ENCODE measurements at regions not wholly inside any gene's neighbourhood (a gene's known extent, or its start where the extent isn't known, plus 50 kb on each side); places are given as distances from the start of the nearest gene placed in this dataset.
A peak's percentile ranks its signal among the peaks of the same experiment; 100 is the strongest.

GRCh38 chr10:42997151-42997848 is 79.6 kb upstream of the RET start:
- Histone ChIP-seq H3T11ph (ENCODE audit: low read length) (no peak overlapping the region), H4K5ac (ENCODE audit: insufficient read length, low read depth, low read length) (no peak overlapping the region), H3K14ac (ENCODE audit: insufficient read depth, low read length) (no peak overlapping the region), H4K20me1 (ENCODE audit: control insufficient read depth, insufficient read depth, insufficient read length) (no peaks in the 10 kb centered on the region), H3K79me2 (ENCODE audit: insufficient read depth, low read length) (no peaks in the 10 kb centered on the region), H3K56ac (ENCODE audit: insufficient read length, low read depth, low read length) (no peak overlapping the region), H4K8ac (replicated peaks; ENCODE audit: insufficient read length, low read depth, low read length) (no peak overlapping the region), H3K4ac (ENCODE audit: low read depth, low read length) (no peak overlapping the region), H2BK12ac (ENCODE audit: insufficient read length, low read depth, low read length) (no peak overlapping the region), H2BK15ac (ENCODE audit: low read depth, low read length) (no peak overlapping the region), H2BK20ac (ENCODE audit: low read depth, low read length, poor library complexity, severe bottlenecking) (no peak overlapping the region), H2AK5ac (ENCODE audit: insufficient read length, low read length) (no peak overlapping the region), H3K4me2 (ENCODE audit: insufficient read depth, insufficient read length, low read length) (no peak overlapping the region), H2AFZ (ENCODE audit: low read length) (no peak overlapping the region), H2BK120ac (ENCODE audit: low read depth, low read length, poor library complexity, severe bottlenecking) (no peak overlapping the region), H3K23ac (ENCODE audit: insufficient read length, low read depth, low read length) (no peak overlapping the region), H2BK5ac (ENCODE audit: insufficient read length, low read length) (no peak overlapping the region), H3K18ac (ENCODE audit: insufficient read length, low read depth, low read length) (no peak overlapping the region), H3K27ac (ENCODE audit: insufficient read length, low read depth, low read length) (no peak overlapping the region), H3K9me3 (ENCODE audit: control insufficient read depth, low read depth, low read length) (no peaks in the 10 kb centered on the region), H3K23me2 (ENCODE audit: insufficient read length, low read depth, low read length, poor library complexity, severe bottlenecking) (no peaks in the 10 kb centered on the region), H4K91ac (ENCODE audit: insufficient read length, low read depth, low read length) (no peak overlapping the region), H3K27me3 (ENCODE audit: insufficient read depth, low read length) (no peaks in the 10 kb centered on the region), H3K79me1 (ENCODE audit: insufficient read depth, low read depth, low read length, poor library complexity, severe bottlenecking) (no peaks in the 10 kb centered on the region), H3K4me1 (ENCODE audit: insufficient read depth, low read length) (no peaks in the 10 kb centered on the region), H3K9ac (ENCODE audit: extremely low read depth, insufficient read length, low read length) (no peak overlapping the region)
- Mint-ChIP-seq H3K36me3 (ENCODE audit: insufficient read depth in 1 of 3, low read depth in 3 of 3) (no peaks in the 10 kb centered on the region), H3K27me3 (ENCODE audit: low read depth) (no peaks in the 10 kb centered on the region; the same call in none of the 2 replicates), H3K9me3 (no peaks in the 10 kb centered on the region; a peak in 1 of 5 replicates), H3K4me3 (no peak overlapping the region), H3K4me1 (no peaks in the 10 kb centered on the region), H3K27ac (no peak overlapping the region)
- TF ChIP-seq CTCF (conservative IDR thresholded peaks at IDR 0.05) = no peak
- peak; percentile 18 for DNase-seq
- WGBS (ENCODE audit: extremely low coverage, insufficient read length, low lambda C conversion rate) = no CpG with 5 or more reads among the region's 6 CpGs

All from H9 (cell line).